Right lobe of liver (tissue), 4 donors: ENCODE measurements at regions not wholly inside any gene's neighbourhood (a gene's known extent, or its start where the extent isn't known, plus 50 kb on each side); places are given as distances from the start of the nearest gene placed in this dataset.

Experiments
- POLR2A ChIP-seq: fragments of 450-650 bp; IDR thresholded peaks from one replicate; pipeline ENCODE4 v1.6.1; 2017; ENCODE audit warnings: antibody characterized with exemption, mild to moderate bottlenecking
- TF ChIP-seq, protein P1 (sequence below), 4 donors: fragments of 200-600 bp in 3 of 4; fragments of 450-650 bp in 1 of 4; IDR thresholded peaks; one replicate each; pipeline versions ENCODE4 v1.5.1 to v1.8.0; 2016 to 2022; ENCODE audit warnings: antibody characterized with exemption in 4 of 4, mild to moderate bottlenecking in 2 of 4
- donor health status: DM: no; HTN: no; CAD: no.
- donor health status: DM: no; HTN: no; CAD: no.
- donor health status: DM: no; HTN: yes; CAD: no.

DNA sequence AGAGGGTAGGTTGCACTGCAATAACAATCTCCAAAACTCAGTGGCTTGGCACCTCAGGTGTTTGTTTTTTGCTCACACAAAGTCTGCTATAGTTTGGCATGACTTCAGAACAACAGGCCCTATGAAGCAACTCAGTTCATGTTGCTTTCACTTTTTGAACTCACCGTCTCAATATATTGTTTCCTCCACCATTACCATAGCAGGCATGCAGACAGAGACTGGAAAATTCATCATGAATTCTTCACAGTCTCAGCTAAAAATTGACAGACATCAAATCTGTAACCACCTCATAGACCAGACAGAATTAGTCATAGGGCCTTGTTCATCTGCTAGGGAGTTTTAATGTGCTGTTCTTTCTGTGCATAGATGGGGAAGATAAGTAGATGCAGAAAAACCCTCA lies 161.4 kb upstream of the POU1F1 start:
- TF ChIP-seq, protein P1, sequence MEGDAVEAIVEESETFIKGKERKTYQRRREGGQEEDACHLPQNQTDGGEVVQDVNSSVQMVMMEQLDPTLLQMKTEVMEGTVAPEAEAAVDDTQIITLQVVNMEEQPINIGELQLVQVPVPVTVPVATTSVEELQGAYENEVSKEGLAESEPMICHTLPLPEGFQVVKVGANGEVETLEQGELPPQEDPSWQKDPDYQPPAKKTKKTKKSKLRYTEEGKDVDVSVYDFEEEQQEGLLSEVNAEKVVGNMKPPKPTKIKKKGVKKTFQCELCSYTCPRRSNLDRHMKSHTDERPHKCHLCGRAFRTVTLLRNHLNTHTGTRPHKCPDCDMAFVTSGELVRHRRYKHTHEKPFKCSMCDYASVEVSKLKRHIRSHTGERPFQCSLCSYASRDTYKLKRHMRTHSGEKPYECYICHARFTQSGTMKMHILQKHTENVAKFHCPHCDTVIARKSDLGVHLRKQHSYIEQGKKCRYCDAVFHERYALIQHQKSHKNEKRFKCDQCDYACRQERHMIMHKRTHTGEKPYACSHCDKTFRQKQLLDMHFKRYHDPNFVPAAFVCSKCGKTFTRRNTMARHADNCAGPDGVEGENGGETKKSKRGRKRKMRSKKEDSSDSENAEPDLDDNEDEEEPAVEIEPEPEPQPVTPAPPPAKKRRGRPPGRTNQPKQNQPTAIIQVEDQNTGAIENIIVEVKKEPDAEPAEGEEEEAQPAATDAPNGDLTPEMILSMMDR (IDR thresholded peaks at IDR 0.05), result no peak
- TF ChIP-seq POLR2A, result no peak
